Thyroid gland (tissue), 4 donors: ENCODE measurements at regions not wholly inside any gene's neighbourhood (a gene's known extent, or its start where the extent isn't known, plus 50 kb on each side); places are given as distances from the start of the nearest gene placed in this dataset.

ENCODE experiments used
- CTCF ChIP-seq, 6 experiments: fragments of 200-600 bp in 3 of 6; fragments of 450-650 bp in 3 of 6; sonication (generic) in 3 of 6; IDR thresholded peaks; one replicate each; pipeline ENCODE4 v1.5.1; 2016 to 2019; ENCODE audit warnings: antibody characterized with exemption in 6 of 6, mild to moderate bottlenecking in 2 of 6, inconsistent platforms in 1 of 6, moderate library complexity in 1 of 6
- POLR2A ChIP-seq, 2 donors: fragments of 450-650 bp; IDR thresholded peaks; one replicate each; pipeline ENCODE4 v1.6.1; 2017; ENCODE audit warnings: antibody characterized with exemption in 2 of 2, mild to moderate bottlenecking in 2 of 2, moderate library complexity in 1 of 2

DNA sequence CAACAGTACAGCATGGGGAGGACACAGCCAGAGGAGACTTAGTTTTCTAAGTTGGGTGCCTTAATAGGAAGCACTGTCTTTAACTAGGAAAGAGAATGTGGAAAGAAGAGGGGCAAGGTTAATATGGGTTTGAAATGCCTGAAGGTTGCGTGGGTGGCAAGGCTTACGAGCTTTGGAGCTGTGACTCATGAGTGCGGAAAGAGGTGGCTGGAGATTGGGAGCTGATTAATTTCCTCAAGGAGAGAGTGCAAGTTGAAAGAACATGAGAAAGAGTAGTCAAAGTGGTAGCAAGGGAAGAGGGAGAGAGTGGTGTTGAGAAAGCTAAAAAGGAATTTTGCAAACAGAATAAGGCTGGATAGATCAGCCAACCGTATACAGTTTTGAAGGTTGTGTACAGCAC, 157.5 kb upstream of the ADRA1D start:
- TF ChIP-seq CTCF (IDR thresholded peaks at IDR 0.05), result no peak
- no peak for TF ChIP-seq POLR2A (IDR thresholded peaks at IDR 0.05)
